Loucy (cell line): ENCODE measurements at regions not wholly inside any gene's neighbourhood (a gene's known extent, or its start where the extent isn't known, plus 50 kb on each side); places are given as distances from the start of the nearest gene placed in this dataset.

Source experiments
- H2AFZ ChIP-seq: fragments of 200-600 bp; sonication (generic); 2 replicates; pipeline ENCODE4 v1.6.0; 2016; ENCODE audit warnings: antibody characterized with exemption, mild to moderate bottlenecking, low read length, moderate library complexity
- H3F3A ChIP-seq: fragments of 200-600 bp; 2 replicates; pipeline ENCODE4 v1.6.0; 2016; ENCODE audit warnings: antibody characterized with exemption, low read depth, mild to moderate bottlenecking
- H3K27me3 ChIP-seq: fragments of 200-600 bp; sonication (generic); 2 replicates; pipeline ENCODE4 v1.6.1; 2014; ENCODE audit warnings: low read length, mild to moderate bottlenecking; ENCODE audit not compliant: insufficient read depth, poor library complexity, severe bottlenecking
- H3K36me3 ChIP-seq: fragments of 200-600 bp; sonication (generic); 2 replicates; pipeline ENCODE4 v1.6.1; 2016; ENCODE audit warnings: low read length; ENCODE audit not compliant: insufficient read depth
- H3K4me1 ChIP-seq: fragments of 200-600 bp; sonication (generic); 2 replicates; pipeline ENCODE4 v1.5.1; 2014; ENCODE audit warnings: low read length, mild to moderate bottlenecking; ENCODE audit not compliant: insufficient read depth, poor library complexity, severe bottlenecking
- H3K4me2 ChIP-seq: fragments of 200-600 bp; sonication (generic); 2 replicates; pipeline ENCODE4 v1.6.0; 2014; ENCODE audit warnings: antibody characterized with exemption, low read length, low read depth, mild to moderate bottlenecking; ENCODE audit not compliant: poor library complexity, severe bottlenecking
- H3K4me3 ChIP-seq: fragments of 200-600 bp; sonication (generic); 2 replicates; pipeline ENCODE4 v1.5.1; 2014; ENCODE audit warnings: low read length, mild to moderate bottlenecking, mixed read lengths; ENCODE audit not compliant: poor library complexity, severe bottlenecking
- H3K79me2 ChIP-seq: fragments of 200-600 bp; sonication (generic); 2 replicates; pipeline ENCODE4 v1.6.1; 2014; ENCODE audit warnings: low read length; ENCODE audit not compliant: insufficient read depth
- H3K9ac ChIP-seq: fragments of 200-600 bp; sonication (generic); 2 replicates; pipeline ENCODE4 v1.6.0; 2014; ENCODE audit warnings: mild to moderate bottlenecking, low read depth, low read length, moderate library complexity; ENCODE audit not compliant: poor library complexity, severe bottlenecking
- H3K9me2 ChIP-seq: fragments of 200-600 bp; sonication (generic); replicated peaks from 2 replicates; pipeline ENCODE4 v1.6.1; 2016; ENCODE audit warnings: low read depth, low read length, mixed read lengths
- H3K9me3 ChIP-seq: fragments of 200-600 bp; sonication (generic); 2 replicates; pipeline ENCODE4 v1.6.1; 2014; ENCODE audit warnings: mild to moderate bottlenecking, antibody characterized with exemption, low read length, low read depth; ENCODE audit not compliant: insufficient read depth
- H4K20me1 ChIP-seq: fragments of 200-600 bp; sonication (generic); 2 replicates; pipeline ENCODE4 v1.6.0; 2014; ENCODE audit warnings: antibody characterized with exemption, low read length, mild to moderate bottlenecking; ENCODE audit not compliant: insufficient read depth, poor library complexity, severe bottlenecking
- CTCF ChIP-seq: fragments of 200-600 bp; sonication (generic); conservative IDR thresholded peaks from 2 replicates; pipeline ENCODE4 v1.5.1; 2014; ENCODE audit warnings: mild to moderate bottlenecking, antibody characterized with exemption, low read length
- EZH2phosphoT487 ChIP-seq: fragments of 200-600 bp; IDR thresholded peaks from 2 replicates; pipeline ENCODE4 v1.6.1; 2018; ENCODE audit warnings: antibody characterized with exemption, mild to moderate bottlenecking, moderate library complexity, borderline replicate concordance

- Histone ChIP-seq H3K79me2 (no peaks in the 10 kb centered on the region), H2AFZ (no peak overlapping the region), H3K4me2 (no peak overlapping the region)
Measured at GRCh38 chr6:146905181-146905704, 299.0 kb upstream of the STXBP5 start.

GRCh38 chr6:146908786-146909185, 295.4 kb upstream of the STXBP5 start:
- no peaks in the 10 kb centered on the region for H3F3A ChIP-seq
- no peak overlapping the region for H3K4me3 ChIP-seq
- H3K9ac ChIP-seq, result no peak overlapping the region
- peaks cover 16% of the 10 kb centered on the region for H3K4me1 ChIP-seq
- H4K20me1 ChIP-seq, result no peaks in the 10 kb centered on the region
- H3K36me3 ChIP-seq, result no peaks in the 10 kb centered on the region
- H3K9me2 ChIP-seq, result no peaks in the 10 kb centered on the region
- no peak overlapping the region for H3K4me2 ChIP-seq
- TF ChIP-seq CTCF (no peak), EZH2phosphoT487 (no peak)
- no peaks in the 10 kb centered on the region for H3K9me3 ChIP-seq
- no peak overlapping the region for H2AFZ ChIP-seq
- H3K79me2 ChIP-seq, result no peaks in the 10 kb centered on the region
- H3K27me3 ChIP-seq, result no peaks in the 10 kb centered on the region

More at GRCh38 chr6:146905181-146905704, 299.0 kb upstream of the STXBP5 start:
- no peaks in the 10 kb centered on the region for H3K9me2 ChIP-seq
- no peaks in the 10 kb centered on the region for H3K27me3 ChIP-seq
- H3K4me3 ChIP-seq, result no peak overlapping the region
- H3K36me3 ChIP-seq, result no peaks in the 10 kb centered on the region
- H4K20me1 ChIP-seq, result no peaks in the 10 kb centered on the region
- H3F3A ChIP-seq, result no peaks in the 10 kb centered on the region
- no peak for TF ChIP-seq CTCF
- no peak for TF ChIP-seq EZH2phosphoT487
- H3K4me1 ChIP-seq, result peaks cover 6% of the 10 kb centered on the region
- no peak overlapping the region for H3K9ac ChIP-seq
- no peaks in the 10 kb centered on the region for H3K9me3 ChIP-seq

- Histone ChIP-seq H3K4me2 (no peak overlapping the region), H3K4me1 (peaks cover 22% of the 10 kb centered on the region), H3K36me3 (no peaks in the 10 kb centered on the region), H3K9me3 (no peaks in the 10 kb centered on the region), H4K20me1 (no peaks in the 10 kb centered on the region), H3K4me3 (no peak overlapping the region), H3K9me2 (no peaks in the 10 kb centered on the region), H3K79me2 (no peaks in the 10 kb centered on the region), H2AFZ (no peak overlapping the region), H3K27me3 (no peaks in the 10 kb centered on the region), H3K9ac (no peak overlapping the region), H3F3A (no peaks in the 10 kb centered on the region)
- no peak for TF ChIP-seq EZH2phosphoT487
- no peak for TF ChIP-seq CTCF
Measured at GRCh38 chr6:146909376-146909775, 294.8 kb upstream of the STXBP5 start.
